ENCODE measurements at regions not wholly inside any gene's neighbourhood (a gene's known extent, or its start where the extent isn't known, plus 50 kb on each side); places are given as distances from the start of the nearest gene placed in this dataset.

GRCh38 chr3:107112356-107112755, 264.9 kb upstream of the CCDC54 start:
- intact Hi-C loops (cut with DNase I, micrococcal nuclease), result no loop called here
- no peaks in the 10 kb centered on the region for H3K4me1 ChIP-seq (ENCODE audit: low read depth)
- TF ChIP-seq, protein P1, sequence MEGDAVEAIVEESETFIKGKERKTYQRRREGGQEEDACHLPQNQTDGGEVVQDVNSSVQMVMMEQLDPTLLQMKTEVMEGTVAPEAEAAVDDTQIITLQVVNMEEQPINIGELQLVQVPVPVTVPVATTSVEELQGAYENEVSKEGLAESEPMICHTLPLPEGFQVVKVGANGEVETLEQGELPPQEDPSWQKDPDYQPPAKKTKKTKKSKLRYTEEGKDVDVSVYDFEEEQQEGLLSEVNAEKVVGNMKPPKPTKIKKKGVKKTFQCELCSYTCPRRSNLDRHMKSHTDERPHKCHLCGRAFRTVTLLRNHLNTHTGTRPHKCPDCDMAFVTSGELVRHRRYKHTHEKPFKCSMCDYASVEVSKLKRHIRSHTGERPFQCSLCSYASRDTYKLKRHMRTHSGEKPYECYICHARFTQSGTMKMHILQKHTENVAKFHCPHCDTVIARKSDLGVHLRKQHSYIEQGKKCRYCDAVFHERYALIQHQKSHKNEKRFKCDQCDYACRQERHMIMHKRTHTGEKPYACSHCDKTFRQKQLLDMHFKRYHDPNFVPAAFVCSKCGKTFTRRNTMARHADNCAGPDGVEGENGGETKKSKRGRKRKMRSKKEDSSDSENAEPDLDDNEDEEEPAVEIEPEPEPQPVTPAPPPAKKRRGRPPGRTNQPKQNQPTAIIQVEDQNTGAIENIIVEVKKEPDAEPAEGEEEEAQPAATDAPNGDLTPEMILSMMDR (IDR thresholded peaks at IDR 0.05), result no peak
- H3K36me3 ChIP-seq (ENCODE audit: low read depth), result no peaks in the 10 kb centered on the region
- ATAC-seq, result no peak
- no peaks in the 10 kb centered on the region for H3K9me3 ChIP-seq
- no peak for DNase-seq
- no peak overlapping the region for H3K4me3 ChIP-seq

- no peak for ATAC-seq
Observed at GRCh38 chr3:107116251-107116650, 261.0 kb upstream of the CCDC54 start.

DNA sequence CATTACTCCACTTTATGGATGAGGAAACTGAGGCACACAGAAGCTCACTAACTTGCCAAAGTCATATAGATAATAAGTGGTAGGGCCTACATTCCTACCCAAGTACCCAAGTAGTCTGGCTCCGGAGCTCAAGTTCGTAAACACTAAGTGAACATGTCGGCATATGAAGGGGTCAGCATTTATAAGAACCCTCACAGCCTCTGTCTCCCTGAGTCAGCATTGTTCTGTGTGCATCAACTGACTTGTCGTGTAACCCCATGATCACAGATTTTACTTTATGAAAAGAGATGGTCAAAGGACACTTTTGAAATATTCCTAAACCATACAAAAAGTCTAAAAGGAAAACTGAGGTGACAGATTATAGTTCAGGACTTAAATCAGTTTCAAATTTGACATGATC, 260.1 kb upstream of the CCDC54 start:
- H3K4me3 ChIP-seq, result no peak overlapping the region
- no peaks in the 10 kb centered on the region for H3K36me3 ChIP-seq (ENCODE audit: low read depth)
- intact Hi-C loops (cut with DNase I, micrococcal nuclease), result no loop called here
- ATAC-seq, result no peak
- TF ChIP-seq, protein P1 (IDR thresholded peaks at IDR 0.05), result no peak
- no peaks in the 10 kb centered on the region for H3K4me1 ChIP-seq (ENCODE audit: low read depth)
- DNase-seq, result no peak
- H3K9me3 ChIP-seq, result no peaks in the 10 kb centered on the region

More at GRCh38 chr3:107116251-107116650, 261.0 kb upstream of the CCDC54 start:
- TF ChIP-seq, protein P1 (IDR thresholded peaks at IDR 0.05), result no peak
- Histone ChIP-seq H3K36me3 (ENCODE audit: low read depth) (no peaks in the 10 kb centered on the region), H3K4me1 (ENCODE audit: low read depth) (no peaks in the 10 kb centered on the region), H3K4me3 (no peak overlapping the region), H3K9me3 (no peaks in the 10 kb centered on the region)
- intact Hi-C loops (cut with DNase I, micrococcal nuclease), result no loop called here
- no peak for DNase-seq

DNA sequence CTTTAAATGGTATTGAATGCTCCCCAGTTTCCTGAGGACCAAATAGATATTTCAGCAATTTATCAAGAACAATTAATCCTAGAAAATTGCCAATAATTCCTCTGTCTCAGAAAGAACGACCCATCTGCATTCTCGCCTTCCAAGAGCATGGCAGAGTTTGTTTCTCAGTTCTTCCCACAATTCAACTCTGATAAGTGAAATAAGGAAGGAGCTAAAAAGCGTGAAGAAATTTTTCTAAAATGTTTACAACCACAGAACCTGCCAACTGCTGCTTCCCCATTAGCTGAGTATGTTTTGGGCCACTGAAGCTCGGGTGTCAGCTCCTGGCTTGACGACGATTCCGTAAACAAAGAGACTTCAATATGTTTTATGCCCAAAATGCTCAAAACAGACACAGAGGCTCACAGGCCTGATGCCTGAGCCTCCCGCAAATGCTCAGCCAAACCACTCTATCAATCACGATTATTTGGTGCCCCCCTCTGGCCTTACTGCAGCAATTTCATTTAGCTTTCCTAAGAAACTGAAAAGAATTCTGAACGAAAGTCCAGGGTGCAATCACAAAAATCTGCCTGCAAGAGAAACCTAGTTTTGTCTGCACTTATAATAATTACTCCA, 259.2 kb upstream of the CCDC54 start:
- Histone ChIP-seq H3K4me1 (ENCODE audit: low read depth) (no peaks in the 10 kb centered on the region), H3K4me3 (no peak overlapping the region), H3K36me3 (ENCODE audit: low read depth) (no peaks in the 10 kb centered on the region), H3K9me3 (no peaks in the 10 kb centered on the region)
- TF ChIP-seq, protein P1 (IDR thresholded peaks at IDR 0.05), result no peak
- ATAC-seq (no peak), DNase-seq (peak in 1 of 3 donors; percentile 3)
- intact Hi-C loops (cut with DNase I, micrococcal nuclease), result no loop called here

- Histone ChIP-seq H3K4me3 (no peak overlapping the region), H3K36me3 (ENCODE audit: low read depth) (no peaks in the 10 kb centered on the region), H3K9me3 (no peaks in the 10 kb centered on the region), H3K4me1 (ENCODE audit: low read depth) (no peaks in the 10 kb centered on the region)
- no peak for DNase-seq
- ATAC-seq, result no peak
- TF ChIP-seq, protein P1 (IDR thresholded peaks at IDR 0.05), result no peak
- intact Hi-C loops (cut with DNase I, micrococcal nuclease), result no loop called here
Observed at GRCh38 chr3:107124885-107125284, 252.4 kb upstream of the CCDC54 start.

- DNase-seq, result no peak
- TF ChIP-seq, protein P1 (IDR thresholded peaks at IDR 0.05), result no peak
- Histone ChIP-seq H3K4me1 (ENCODE audit: low read depth) (no peaks in the 10 kb centered on the region), H3K9me3 (no peaks in the 10 kb centered on the region), H3K36me3 (ENCODE audit: low read depth) (no peaks in the 10 kb centered on the region), H3K4me3 (no peak overlapping the region)
- ATAC-seq, result no peak
- intact Hi-C loops (cut with DNase I, micrococcal nuclease), result no loop called here
Observed at GRCh38 chr3:107128946-107129345, 248.3 kb upstream of the CCDC54 start.

Data from mucosa of descending colon (tissue), 3 donors.